Astrocyte (in vitro differentiated cells and primary cell): ENCODE measurements at regions not wholly inside any gene's neighbourhood (a gene's known extent, or its start where the extent isn't known, plus 50 kb on each side); places are given as distances from the start of the nearest gene placed in this dataset.

Experiments
- DNase-seq: peaks from one replicate; pipeline ENCODE4 v3.0.0-alpha.2; 2010; ENCODE audit warnings: low read depth
- FAIRE-seq: peaks from 2 replicates; lab custom pipeline; 2011; peaks lifted over from hg19 to GRCh38; lab: Jason Lieb, UNC
- H2AFZ ChIP-seq: 2 replicates; pipeline ENCODE4 v1.6.0; 2012; ENCODE audit warnings: low read depth, low read length, inconsistent platforms
- H3K27ac ChIP-seq: 2 replicates; pipeline ENCODE4 v1.5.1; 2011; ENCODE audit warnings: low read depth, low read length, inconsistent platforms
- H3K27me3 ChIP-seq: 2 replicates; pipeline ENCODE4 v1.6.0; 2011; ENCODE audit warnings: low read length, inconsistent platforms; ENCODE audit not compliant: insufficient read depth
- H3K36me3 ChIP-seq: 2 replicates; pipeline ENCODE4 v1.5.1; 2011; ENCODE audit warnings: low read length, inconsistent platforms; ENCODE audit not compliant: insufficient read depth
- H3K4me1 ChIP-seq: 2 replicates; pipeline ENCODE4 v1.5.1; 2011; ENCODE audit warnings: low read length, inconsistent platforms; ENCODE audit not compliant: insufficient read depth
- H3K4me2 ChIP-seq: 2 replicates; pipeline ENCODE4 v1.6.0; 2012; ENCODE audit warnings: low read length, inconsistent platforms
- H3K4me3 ChIP-seq: 2 replicates; pipeline ENCODE4 v1.5.1; 2011; ENCODE audit warnings: low read depth, mild to moderate bottlenecking, low read length, inconsistent platforms; ENCODE audit not compliant: insufficient read depth
- H3K79me2 ChIP-seq: 2 replicates; pipeline ENCODE4 v1.6.0; 2012; ENCODE audit warnings: mild to moderate bottlenecking, low read length, inconsistent platforms; ENCODE audit not compliant: insufficient read depth
- H3K9ac ChIP-seq: 2 replicates; pipeline ENCODE4 v1.6.0; 2012; ENCODE audit warnings: mild to moderate bottlenecking, low read length, inconsistent platforms
- H3K9me3 ChIP-seq: 2 replicates; pipeline ENCODE4 v1.5.1; 2012; ENCODE audit warnings: low read depth, mild to moderate bottlenecking, low read length, inconsistent platforms; ENCODE audit not compliant: insufficient read depth
- H4K20me1 ChIP-seq: 2 replicates; pipeline ENCODE4 v1.6.0; 2012; ENCODE audit warnings: low read length, inconsistent platforms; ENCODE audit not compliant: insufficient read depth
- H3K27ac Mint-ChIP-seq: one replicate; pipeline ENCODE4 v1.8.0; 2021; ENCODE audit warnings: mild to moderate bottlenecking, mixed read lengths; ENCODE audit not compliant: unreplicated experiment
- H3K27me3 Mint-ChIP-seq: one replicate; pipeline ENCODE4 v1.8.0; 2021; ENCODE audit warnings: low read depth, mixed read lengths; ENCODE audit not compliant: unreplicated experiment
- H3K36me3 Mint-ChIP-seq: one replicate; pipeline ENCODE4 v1.8.0; 2021; ENCODE audit warnings: low read depth, mixed read lengths; ENCODE audit not compliant: unreplicated experiment
- H3K4me1 Mint-ChIP-seq: one replicate; pipeline ENCODE4 v1.8.0; 2021; ENCODE audit warnings: low read depth, mixed read lengths; ENCODE audit not compliant: unreplicated experiment
- H3K4me3 Mint-ChIP-seq: one replicate; pipeline ENCODE4 v1.8.0; 2021; ENCODE audit warnings: mild to moderate bottlenecking, moderate library complexity, mixed read lengths; ENCODE audit not compliant: unreplicated experiment
- H3K9me3 Mint-ChIP-seq: one replicate; pipeline ENCODE4 v1.8.0; 2021; ENCODE audit warnings: mild to moderate bottlenecking, mixed read lengths; ENCODE audit not compliant: unreplicated experiment
- CTCF ChIP-seq: IDR thresholded peaks from 2 replicates; pipeline ENCODE4 v1.5.1; 2011; ENCODE audit warnings: low read depth, mild to moderate bottlenecking, inconsistent platforms, low read length, moderate library complexity; ENCODE audit not compliant: insufficient read depth
- EZH2 ChIP-seq: IDR thresholded peaks from 2 replicates; pipeline ENCODE4 v1.6.1; 2012; ENCODE audit warnings: mild to moderate bottlenecking, low read length, inconsistent platforms; ENCODE audit not compliant: insufficient read depth

GRCh38 chr1:177705839-177706238 lies 264.0 kb downstream of the SEC16B start:
- Histone ChIP-seq H3K9me3 (no peaks in the 10 kb centered on the region), H3K4me2 (no peak overlapping the region), H2AFZ (no peak overlapping the region), H3K79me2 (no peaks in the 10 kb centered on the region), H3K4me1 (no peaks in the 10 kb centered on the region), H3K36me3 (no peaks in the 10 kb centered on the region), H3K27ac (no peak overlapping the region), H4K20me1 (no peaks in the 10 kb centered on the region), H3K4me3 (no peak overlapping the region), H3K9ac (no peak overlapping the region), H3K27me3 (no peaks in the 10 kb centered on the region)
- no peak for FAIRE-seq
- Mint-ChIP-seq H3K27ac (no peak overlapping the region), H3K9me3 (no peaks in the 10 kb centered on the region), H3K27me3 (peaks cover 12% of the 10 kb centered on the region), H3K36me3 (no peaks in the 10 kb centered on the region), H3K4me3 (no peak overlapping the region), H3K4me1 (peaks cover 2% of the 10 kb centered on the region)
- no peak for DNase-seq
- no peak for TF ChIP-seq EZH2
- TF ChIP-seq CTCF, result no peak

- Mint-ChIP-seq H3K36me3 (no peaks in the 10 kb centered on the region), H3K4me3 (no peak overlapping the region), H3K27ac (no peak overlapping the region), H3K9me3 (no peaks in the 10 kb centered on the region), H3K27me3 (peaks cover 10% of the 10 kb centered on the region), H3K4me1 (peaks cover 2% of the 10 kb centered on the region)
- FAIRE-seq (no peak), DNase-seq (no peak)
- no peaks in the 10 kb centered on the region for H3K9me3 ChIP-seq
- no peak overlapping the region for H2AFZ ChIP-seq
- H3K4me1 ChIP-seq, result no peaks in the 10 kb centered on the region
- no peak overlapping the region for H3K27ac ChIP-seq
- no peaks in the 10 kb centered on the region for H3K36me3 ChIP-seq
- H4K20me1 ChIP-seq, result no peaks in the 10 kb centered on the region
- TF ChIP-seq CTCF, result no peak
- TF ChIP-seq EZH2, result no peak
- H3K79me2 ChIP-seq, result no peaks in the 10 kb centered on the region
- no peak overlapping the region for H3K4me3 ChIP-seq
- no peak overlapping the region for H3K4me2 ChIP-seq
- no peaks in the 10 kb centered on the region for H3K27me3 ChIP-seq
- H3K9ac ChIP-seq, result no peak overlapping the region
Observed at GRCh38 chr1:177703888-177704446, 265.9 kb downstream of the SEC16B start.

- H3K27me3 ChIP-seq, result no peaks in the 10 kb centered on the region
- Mint-ChIP-seq H3K4me1 (peaks cover 2% of the 10 kb centered on the region), H3K27me3 (peaks cover 10% of the 10 kb centered on the region), H3K9me3 (no peaks in the 10 kb centered on the region), H3K27ac (no peak overlapping the region), H3K36me3 (no peaks in the 10 kb centered on the region), H3K4me3 (no peak overlapping the region)
- no peaks in the 10 kb centered on the region for H3K4me1 ChIP-seq
- H3K36me3 ChIP-seq, result no peaks in the 10 kb centered on the region
- H3K4me3 ChIP-seq, result no peak overlapping the region
- no peak overlapping the region for H3K27ac ChIP-seq
- no peak overlapping the region for H2AFZ ChIP-seq
- TF ChIP-seq EZH2 (no peak), CTCF (no peak)
- no peak for DNase-seq
- H3K4me2 ChIP-seq, result no peak overlapping the region
- no peak overlapping the region for H3K9ac ChIP-seq
- no peaks in the 10 kb centered on the region for H3K9me3 ChIP-seq
- FAIRE-seq, result no peak
- H3K79me2 ChIP-seq, result no peaks in the 10 kb centered on the region
- no peaks in the 10 kb centered on the region for H4K20me1 ChIP-seq
Observed at GRCh38 chr1:177701654-177702353, 268.1 kb downstream of the SEC16B start.
